Suprapubic skin (tissue), 3 donors: ENCODE measurements at regions not wholly inside any gene's neighbourhood (a gene's known extent, or its start where the extent isn't known, plus 50 kb on each side); places are given as distances from the start of the nearest gene placed in this dataset.

Source experiments
- CTCF ChIP-seq, 2 donors: fragments of 200-600 bp in 1 of 2; fragments of 450-650 bp in 1 of 2; sonication (generic) in 1 of 2; IDR thresholded peaks; one replicate each; pipeline ENCODE4 v1.5.1; 2016 to 2019; ENCODE audit warnings: antibody characterized with exemption in 2 of 2, mild to moderate bottlenecking in 1 of 2, moderate library complexity in 1 of 2
- POLR2A ChIP-seq, 2 donors: fragments of 450-650 bp; IDR thresholded peaks; one replicate each; pipeline ENCODE4 v1.6.1; 2017; ENCODE audit warnings: antibody characterized with exemption in 2 of 2, mild to moderate bottlenecking in 2 of 2, moderate library complexity in 2 of 2

GRCh38 chr13:99760456-99760855, 211.1 kb downstream of the ZIC5 start:
- TF ChIP-seq CTCF (IDR thresholded peaks at IDR 0.05) (no peak), POLR2A (IDR thresholded peaks at IDR 0.05) (no peak)
